Suppressor macrophage treated with lipopolysaccharide for 4 hours (primary cell): ENCODE measurements at regions not wholly inside any gene's neighbourhood (a gene's known extent, or its start where the extent isn't known, plus 50 kb on each side); places are given as distances from the start of the nearest gene placed in this dataset.
A peak's percentile ranks its signal among the peaks of the same experiment; 100 is the strongest.

ENCODE experiments used
- DNase-seq: peaks from one replicate; pipeline ENCODE4 v3.0.0-alpha.2; 2020

DNA sequence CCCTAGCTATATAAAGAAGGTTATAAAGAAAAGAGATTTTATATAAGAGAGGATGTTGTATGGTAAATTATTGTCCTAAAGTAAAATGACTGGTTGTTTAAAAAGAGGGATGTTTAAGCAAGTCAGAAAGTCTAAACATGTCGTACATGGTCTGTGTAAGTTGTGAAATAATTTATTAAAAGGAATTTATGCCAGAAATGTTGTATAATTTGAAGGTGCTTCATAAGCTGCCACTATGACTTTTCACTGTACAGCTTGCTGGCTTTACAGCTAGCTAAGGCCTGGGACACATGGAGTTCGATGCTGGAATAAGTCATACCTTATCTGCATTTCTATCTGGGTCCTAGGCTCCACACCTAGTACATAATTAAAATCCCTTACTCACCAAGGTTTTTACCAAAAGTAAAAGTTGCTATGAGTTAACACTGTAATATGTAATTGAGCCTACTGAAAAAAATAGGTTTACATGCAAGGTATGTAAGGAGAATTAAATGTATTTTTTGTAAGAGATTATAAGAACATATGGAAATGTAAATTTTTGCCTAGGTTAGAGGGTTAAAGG lies 59.0 kb upstream of the EDEM3 start:
- no peak for DNase-seq

DNA sequence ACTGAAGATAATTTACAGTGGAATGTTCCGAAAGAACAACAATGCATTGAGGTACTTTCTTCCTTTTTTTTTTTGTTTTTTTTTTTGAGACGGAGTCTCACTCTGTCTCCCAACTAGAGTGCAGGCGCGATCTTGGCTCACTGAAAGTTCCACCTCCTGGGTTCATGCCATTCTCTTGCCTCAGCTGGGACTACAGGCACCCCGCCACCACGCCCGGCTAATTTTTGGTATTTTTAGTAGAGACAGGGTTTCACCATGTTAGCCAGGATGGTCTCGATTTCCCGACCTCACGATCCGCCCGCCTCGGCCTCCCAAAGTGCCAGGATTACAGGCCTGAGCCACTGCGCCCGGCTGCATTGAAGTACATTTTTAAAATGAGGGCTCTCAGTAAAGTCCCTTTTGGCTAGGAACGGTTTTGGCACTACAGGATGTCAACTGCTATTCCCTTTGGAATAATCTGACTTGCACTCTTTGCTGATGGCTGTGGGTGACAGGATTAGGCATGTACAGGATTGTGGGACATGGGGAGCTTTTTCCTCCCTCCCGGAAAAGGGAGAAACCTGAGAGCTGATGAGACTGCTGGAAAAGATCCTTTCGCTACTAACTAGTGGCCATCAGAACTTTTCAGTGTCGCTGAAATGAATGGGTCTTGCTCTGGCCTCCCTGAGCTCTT lies 56.9 kb upstream of the EDEM3 start:
- no peak for DNase-seq

DNA sequence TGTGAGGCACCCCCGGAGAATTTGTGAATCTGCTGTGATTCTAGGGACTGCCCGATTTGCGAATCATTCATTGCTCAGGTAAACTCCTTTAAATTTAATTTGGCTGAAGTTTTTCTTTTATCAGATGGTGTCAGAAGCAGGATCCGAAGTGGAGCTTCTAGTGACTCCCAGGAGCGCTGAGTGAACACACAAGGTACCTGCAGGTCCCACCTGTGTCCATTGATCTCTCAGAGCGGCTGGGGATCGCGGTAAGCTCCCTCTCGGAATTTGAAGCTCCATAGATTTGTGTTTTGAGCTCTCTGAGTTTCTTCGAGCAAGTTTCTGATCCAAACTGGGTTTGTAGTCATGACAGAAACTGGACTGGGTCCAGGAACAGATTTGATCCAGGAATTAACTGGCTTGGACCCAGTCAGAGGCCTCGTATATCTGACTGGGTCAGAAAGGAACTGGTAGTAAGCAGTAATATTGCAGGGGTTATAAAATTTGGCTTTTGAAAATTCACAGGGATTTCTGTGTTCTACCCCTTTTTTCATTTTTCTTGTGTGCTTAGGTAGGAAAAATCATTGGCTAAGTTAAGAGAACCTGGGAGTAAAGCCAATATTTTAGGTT lies 56.2 kb upstream of the EDEM3 start:
- no peak for DNase-seq

DNA sequence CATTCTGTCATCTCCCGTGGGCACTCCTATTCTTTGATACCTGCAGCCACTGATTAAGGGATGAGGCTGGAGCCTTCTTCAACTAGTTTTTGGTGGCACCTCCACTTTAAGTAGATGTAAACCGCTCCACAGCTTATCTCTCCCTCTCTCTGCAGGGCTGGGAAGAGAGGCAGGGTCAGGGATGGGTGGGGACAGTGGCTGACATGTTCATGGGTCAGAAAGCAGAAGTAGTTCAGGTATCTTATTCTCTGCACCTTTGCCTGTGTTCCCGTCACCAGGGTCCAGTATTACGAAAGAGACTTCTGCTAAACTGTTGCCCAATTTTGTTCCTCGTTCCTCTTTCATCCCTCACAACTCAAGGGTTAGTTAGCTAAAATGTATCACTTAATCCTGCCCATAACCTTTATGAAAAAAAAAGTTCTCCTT lies 51.7 kb upstream of the EDEM3 start:
- DNase-seq, result peak; percentile 70

DNA sequence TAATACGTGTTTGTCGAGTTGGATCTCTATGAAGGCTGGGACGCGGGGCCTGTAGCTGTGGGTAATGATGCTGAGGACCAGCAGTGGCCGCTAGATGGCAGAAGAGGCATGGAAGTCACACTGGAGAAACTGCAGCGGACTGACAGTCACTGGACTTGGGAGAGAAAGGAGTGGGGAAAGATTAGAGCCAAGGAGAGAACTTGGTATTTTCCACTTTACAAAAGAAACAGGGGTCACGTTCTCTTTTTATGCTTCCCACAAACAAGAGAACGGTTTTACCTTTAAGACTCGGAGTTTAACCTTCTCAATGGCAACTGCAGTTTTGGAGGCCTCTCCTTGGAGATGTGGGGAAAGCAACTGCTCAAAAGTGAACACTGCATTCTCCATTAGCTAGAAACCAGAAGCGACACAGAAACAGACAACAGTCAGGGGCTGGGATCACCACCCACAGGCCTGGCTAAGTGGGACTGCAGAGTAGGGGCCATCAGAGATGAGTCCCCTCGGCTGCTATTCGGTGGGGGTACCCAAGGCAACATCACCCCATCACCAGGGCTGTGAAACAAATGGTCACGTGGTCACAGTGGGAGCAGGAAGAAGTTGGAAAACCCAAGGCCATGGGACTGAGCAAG lies 51.1 kb upstream of the EDEM3 start:
- peak; percentile 87 for DNase-seq
